ENCODE measurements at regions not wholly inside any gene's neighbourhood (a gene's known extent, or its start where the extent isn't known, plus 50 kb on each side); places are given as distances from the start of the nearest gene placed in this dataset.

DNA sequence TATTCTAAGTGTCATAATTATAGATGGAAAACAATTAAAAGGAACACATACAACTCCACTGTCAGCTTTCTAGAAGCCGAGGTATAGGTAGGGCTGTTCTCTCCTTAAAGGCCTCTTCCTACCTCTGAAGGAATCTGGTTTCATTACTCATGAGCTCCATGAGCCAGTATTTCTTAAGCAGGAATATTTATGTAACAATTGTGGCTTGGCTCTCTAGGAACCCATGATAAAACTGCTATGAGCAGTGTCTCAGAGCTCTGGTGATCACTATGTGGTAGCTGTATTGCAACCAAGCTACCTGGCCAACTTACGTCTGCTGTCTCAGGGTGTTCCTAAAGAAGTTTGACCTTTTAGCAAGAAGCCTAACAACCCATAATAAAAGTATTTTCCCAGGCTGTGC is 157.7 kb downstream of the CEP120 start:
- TF ChIP-seq, protein P1, sequence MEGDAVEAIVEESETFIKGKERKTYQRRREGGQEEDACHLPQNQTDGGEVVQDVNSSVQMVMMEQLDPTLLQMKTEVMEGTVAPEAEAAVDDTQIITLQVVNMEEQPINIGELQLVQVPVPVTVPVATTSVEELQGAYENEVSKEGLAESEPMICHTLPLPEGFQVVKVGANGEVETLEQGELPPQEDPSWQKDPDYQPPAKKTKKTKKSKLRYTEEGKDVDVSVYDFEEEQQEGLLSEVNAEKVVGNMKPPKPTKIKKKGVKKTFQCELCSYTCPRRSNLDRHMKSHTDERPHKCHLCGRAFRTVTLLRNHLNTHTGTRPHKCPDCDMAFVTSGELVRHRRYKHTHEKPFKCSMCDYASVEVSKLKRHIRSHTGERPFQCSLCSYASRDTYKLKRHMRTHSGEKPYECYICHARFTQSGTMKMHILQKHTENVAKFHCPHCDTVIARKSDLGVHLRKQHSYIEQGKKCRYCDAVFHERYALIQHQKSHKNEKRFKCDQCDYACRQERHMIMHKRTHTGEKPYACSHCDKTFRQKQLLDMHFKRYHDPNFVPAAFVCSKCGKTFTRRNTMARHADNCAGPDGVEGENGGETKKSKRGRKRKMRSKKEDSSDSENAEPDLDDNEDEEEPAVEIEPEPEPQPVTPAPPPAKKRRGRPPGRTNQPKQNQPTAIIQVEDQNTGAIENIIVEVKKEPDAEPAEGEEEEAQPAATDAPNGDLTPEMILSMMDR (IDR thresholded peaks at IDR 0.05), result no peak
- TF ChIP-seq EZH2 (IDR thresholded peaks at IDR 0.05), result no peak

Measured in neural progenitor cell (in vitro differentiated cells).